ENCODE measurements at regions not wholly inside any gene's neighbourhood (a gene's known extent, or its start where the extent isn't known, plus 50 kb on each side); places are given as distances from the start of the nearest gene placed in this dataset.

- RAD21 ChIA-PET (ENCODE audit: low non-redundant PET in 1 of 2, low total read pairs in 2 of 2, uncharacterized antibody in 2 of 2, unreplicated experiment in 2 of 2): no interaction called here
- no peaks in the 10 kb centered on the region for H3K4me1 ChIP-seq (ENCODE audit: control insufficient read depth in 1 of 2, insufficient read depth in 2 of 2, low read length in 2 of 2)
- ATAC-seq (no peak), DNase-seq (ENCODE audit: low read depth, low spot score) (no peak)
- intact Hi-C loops (cut with micrococcal nuclease): no loop called here
- H3K9me2 ChIP-seq (ENCODE audit: insufficient read depth): no peaks in the 10 kb centered on the region
- H3K9ac ChIP-seq (ENCODE audit: low read length): no peak overlapping the region
- H2AFZ ChIP-seq (ENCODE audit: low read depth, low read length, poor library complexity, severe bottlenecking): no peak overlapping the region
- H3K4me3 ChIP-seq (replicated peaks in 1 of 2; ENCODE audit: low read depth in 1 of 2, low read length in 2 of 2): no peak overlapping the region
- no peaks in the 10 kb centered on the region for H3K9me3 ChIP-seq (ENCODE audit: control insufficient read depth in 1 of 2, insufficient read depth in 1 of 2, low read depth in 1 of 2, low read length in 2 of 2)
- CTCF ChIA-PET: no interaction called here
- POLR2A ChIA-PET: no interaction called here
- no peaks in the 10 kb centered on the region for H3K27me3 ChIP-seq (ENCODE audit: insufficient read depth, low read length)
- no peak overlapping the region for H3K27ac ChIP-seq (ENCODE audit: low read depth, low read length)
- H3K4me2 ChIP-seq (ENCODE audit: low read length): no peak overlapping the region
- TF ChIP-seq POLR2A (IDR thresholded peaks at IDR 0.05; ENCODE audit: borderline replicate concordance, extremely low read depth, insufficient read depth, insufficient read length): no peak
- no peak for TF ChIP-seq EZH2 (IDR thresholded peaks at IDR 0.05)
- TF ChIP-seq ELF1 (IDR thresholded peaks at IDR 0.05; ENCODE audit: borderline replicate concordance, low read depth): no peak
- no peak for TF ChIP-seq SIN3A (IDR thresholded peaks at IDR 0.05; ENCODE audit: low read depth)
- no peak for TF ChIP-seq ZNF274 (IDR thresholded peaks at IDR 0.05; ENCODE audit: low read depth, low read length)
- no peaks in the 10 kb centered on the region for H3K36me3 ChIP-seq (ENCODE audit: control insufficient read depth in 1 of 2, insufficient read depth in 2 of 2, low read length in 2 of 2)
- no peaks in the 10 kb centered on the region for H4K20me1 ChIP-seq (ENCODE audit: insufficient read depth)
- H3K79me2 ChIP-seq (ENCODE audit: insufficient read depth, low read length): no peaks in the 10 kb centered on the region
- no TSS peak for BruUV-seq (replicated peaks)
Observed at GRCh38 chr2:180905002-180905401, 75.4 kb upstream of the UBE2E3 start.

- RAD21 ChIA-PET (ENCODE audit: low non-redundant PET in 1 of 2, low total read pairs in 2 of 2, uncharacterized antibody in 2 of 2, unreplicated experiment in 2 of 2): no interaction called here
- no peaks in the 10 kb centered on the region for H3K9me3 ChIP-seq (ENCODE audit: control insufficient read depth in 1 of 2, insufficient read depth in 1 of 2, low read depth in 1 of 2, low read length in 2 of 2)
- intact Hi-C loops (cut with micrococcal nuclease): no loop called here
Observed at GRCh38 chr2:180901331-180901730, 79.1 kb upstream of the UBE2E3 start.

More at GRCh38 chr2:180901331-180901730, 79.1 kb upstream of the UBE2E3 start:
- no peaks in the 10 kb centered on the region for H3K4me1 ChIP-seq (ENCODE audit: control insufficient read depth in 1 of 2, insufficient read depth in 2 of 2, low read length in 2 of 2)
- DNase-seq (ENCODE audit: low read depth, low spot score): no peak
- no TSS peak for BruUV-seq (replicated peaks)
- TF ChIP-seq CEBPB (IDR thresholded peaks at IDR 0.05; ENCODE audit: low read depth): no peak
- 0 out of 6 replicates have a peak, but pooled peaks of 1 of the 3 experiments have one; percentile 16 for TF ChIP-seq CTCF (IDR thresholded peaks at IDR 0.05 in 2 of 3, conservative IDR thresholded peaks at IDR 0.05 in 1 of 3; ENCODE audit: borderline replicate concordance in 1 of 3, insufficient read depth in 1 of 3, low read depth in 2 of 3, low read length in 2 of 3)
- no peak overlapping the region for H2AFZ ChIP-seq (ENCODE audit: low read depth, low read length, poor library complexity, severe bottlenecking)
- H3K79me2 ChIP-seq (ENCODE audit: insufficient read depth, low read length): no peaks in the 10 kb centered on the region
- H3K27ac ChIP-seq (ENCODE audit: low read depth, low read length): no peak overlapping the region
- ATAC-seq: no peak
- H3K36me3 ChIP-seq (ENCODE audit: control insufficient read depth in 1 of 2, insufficient read depth in 2 of 2, low read length in 2 of 2): no peaks in the 10 kb centered on the region
- no peak overlapping the region for H3K4me2 ChIP-seq (ENCODE audit: low read length)
- ChIA-PET POLR2A (no interaction called here), CTCF (interaction anchor here (0.7 kb wide), 1 partner anchor 9 kb away, joined by 3 read pairs; no protein-coding TSS in a partner anchor)
- H3K27me3 ChIP-seq (ENCODE audit: insufficient read depth, low read length): no peaks in the 10 kb centered on the region
- H3K4me3 ChIP-seq (replicated peaks in 1 of 2; ENCODE audit: low read depth in 1 of 2, low read length in 2 of 2): no peak overlapping the region
- no peaks in the 10 kb centered on the region for H3K9me2 ChIP-seq (ENCODE audit: insufficient read depth)
- no peaks in the 10 kb centered on the region for H4K20me1 ChIP-seq (ENCODE audit: insufficient read depth)
- no peak overlapping the region for H3K9ac ChIP-seq (ENCODE audit: low read length)
